ENCODE measurements at regions not wholly inside any gene's neighbourhood (a gene's known extent, or its start where the extent isn't known, plus 50 kb on each side); places are given as distances from the start of the nearest gene placed in this dataset.
A peak's percentile ranks its signal among the peaks of the same experiment; 100 is the strongest.

GRCh38 chr21:24276204-24276603, 1331.1 kb downstream of the MRPL39 start:
- no peak for DNase-seq (ENCODE audit: low spot score)

GRCh38 chr21:24275616-24276015, 1331.7 kb downstream of the MRPL39 start:
- DNase-seq (ENCODE audit: low spot score): no peak

DNA sequence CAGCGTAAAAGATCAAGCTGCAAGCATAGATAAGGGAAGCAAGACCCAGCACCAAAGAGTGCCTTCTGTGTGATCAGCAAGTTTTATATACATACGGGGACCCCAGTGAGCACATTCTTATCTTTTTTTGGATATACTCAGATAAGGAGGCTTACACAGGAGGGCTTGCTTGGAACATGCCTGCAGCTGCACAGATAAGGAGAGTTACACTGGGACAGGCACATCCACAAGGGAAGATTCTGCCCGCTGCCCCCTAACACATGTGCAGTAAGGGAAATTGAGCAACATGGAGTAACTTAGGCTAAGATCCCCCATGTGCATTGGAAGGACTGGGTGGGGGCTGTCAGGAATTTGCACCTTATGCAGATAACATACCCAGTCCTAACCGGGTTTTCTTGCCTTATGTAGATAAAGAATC, 1334.8 kb downstream of the MRPL39 start:
- DNase-seq (ENCODE audit: low spot score): no peak

GRCh38 chr21:24265987-24266386, 1341.3 kb downstream of the MRPL39 start:
- DNase-seq (ENCODE audit: low spot score): no peak

DNA sequence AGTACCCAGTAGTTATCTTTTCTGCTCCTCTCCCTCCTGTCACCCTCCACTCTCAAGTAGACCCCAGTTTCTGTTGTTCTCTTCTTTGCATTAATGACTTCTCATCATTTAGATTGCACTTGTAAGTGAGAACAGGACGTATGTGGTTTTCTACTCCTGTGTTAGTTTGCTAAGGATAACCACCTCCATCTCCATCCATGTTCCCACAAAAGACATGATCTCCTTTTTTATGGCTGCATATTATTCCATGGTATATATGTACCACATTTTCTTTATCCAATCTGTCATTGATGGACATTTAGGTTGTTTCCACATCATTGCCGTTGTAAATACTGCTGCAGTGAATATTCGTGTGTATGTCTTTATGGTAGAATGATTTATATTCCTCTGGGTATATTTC, 1346.5 kb downstream of the MRPL39 start:
- DNase-seq (ENCODE audit: low spot score): no peak

- no peak for DNase-seq (ENCODE audit: low spot score)
These were observed 1348.0 kb downstream of the MRPL39 start for GRCh38 chr21:24259241-24259640.

GRCh38 chr21:24255591-24255990, 1351.7 kb downstream of the MRPL39 start:
- no peak for DNase-seq (ENCODE audit: low spot score)

- no peak for DNase-seq (ENCODE audit: low spot score)
These were observed 1381.8 kb downstream of the MRPL39 start for GRCh38 chr21:24225431-24225830.

- DNase-seq (ENCODE audit: low spot score): no peak
These were observed 1382.9 kb downstream of the MRPL39 start for GRCh38 chr21:24224422-24224821.

DNA sequence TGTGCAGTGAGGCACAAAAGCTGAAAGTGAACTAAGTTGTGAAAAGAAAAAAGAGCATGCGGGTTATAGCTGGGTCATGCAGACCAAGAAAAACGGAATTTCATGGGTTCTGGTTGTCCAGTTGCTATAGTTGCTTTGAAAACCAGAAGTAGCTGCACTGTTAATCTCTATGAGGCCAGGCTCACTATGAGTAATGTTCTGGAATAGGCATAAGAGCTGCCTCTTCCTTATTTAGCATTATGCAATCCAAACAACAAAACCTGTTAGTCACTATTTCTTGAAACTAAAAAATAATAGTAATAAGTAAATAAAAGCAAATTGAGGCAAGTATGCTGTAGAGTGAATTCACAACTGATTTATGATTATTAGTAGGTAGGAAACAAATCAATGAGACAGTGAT, 1383.7 kb downstream of the MRPL39 start:
- DNase-seq (ENCODE audit: low spot score): no peak

DNA sequence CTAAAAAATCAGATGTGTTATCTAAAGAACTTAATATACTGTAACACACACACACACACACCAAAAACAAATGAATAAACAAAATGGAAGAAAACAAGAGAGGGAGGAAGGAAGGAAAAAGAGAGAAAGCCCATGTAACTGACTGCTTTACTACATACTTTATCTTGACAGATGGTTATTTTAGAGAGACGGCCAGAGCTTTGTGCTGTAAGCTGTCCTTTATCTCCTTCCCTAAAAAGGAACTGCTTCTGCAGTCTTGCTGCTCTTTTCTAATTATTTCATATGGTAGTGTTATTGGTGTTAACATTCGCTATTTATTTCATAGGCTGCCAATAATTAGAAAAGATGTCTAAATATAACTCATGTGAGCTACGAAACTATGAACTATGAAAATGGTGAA, 1384.6 kb downstream of the MRPL39 start:
- no peak for DNase-seq (ENCODE audit: low spot score)

DNA sequence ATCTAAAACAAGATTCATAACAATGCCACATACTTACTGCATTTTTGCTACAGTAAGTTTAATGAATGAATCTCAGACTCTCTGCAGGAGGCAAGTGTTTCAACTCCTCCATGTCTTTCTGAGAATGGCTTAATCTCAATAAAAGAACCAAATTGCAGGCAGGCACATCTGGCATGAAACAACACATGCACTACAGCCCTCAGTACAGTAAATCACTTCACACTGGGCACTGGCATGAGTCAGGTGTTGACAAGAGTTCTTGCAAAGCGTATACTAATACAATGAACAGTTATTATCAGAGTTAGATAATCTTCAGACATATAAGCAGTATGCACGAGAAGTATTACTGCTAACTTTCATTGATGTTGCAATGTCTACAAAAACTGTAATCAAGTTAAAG, 1386.8 kb downstream of the MRPL39 start:
- no peak for DNase-seq (ENCODE audit: low spot score)

DNA sequence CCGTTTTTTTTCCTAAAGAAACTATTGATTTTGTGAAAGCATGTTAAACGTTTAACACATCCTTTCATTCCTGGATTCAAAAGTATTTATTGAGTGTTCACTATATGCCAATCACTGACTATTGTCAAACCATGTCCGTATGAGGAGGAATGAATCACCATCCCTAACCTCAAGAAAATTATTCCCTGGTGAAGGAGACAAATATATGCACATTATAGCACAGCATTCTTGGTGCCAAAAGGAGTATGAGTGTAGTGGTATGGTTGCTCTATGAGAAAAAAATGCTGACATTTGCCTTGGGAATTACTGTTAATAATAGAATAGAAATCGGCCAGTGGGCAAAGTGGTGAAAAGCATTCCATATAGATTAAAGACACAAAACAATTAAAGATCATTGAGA, 1390.1 kb downstream of the MRPL39 start:
- DNase-seq (ENCODE audit: low spot score): no peak

DNA sequence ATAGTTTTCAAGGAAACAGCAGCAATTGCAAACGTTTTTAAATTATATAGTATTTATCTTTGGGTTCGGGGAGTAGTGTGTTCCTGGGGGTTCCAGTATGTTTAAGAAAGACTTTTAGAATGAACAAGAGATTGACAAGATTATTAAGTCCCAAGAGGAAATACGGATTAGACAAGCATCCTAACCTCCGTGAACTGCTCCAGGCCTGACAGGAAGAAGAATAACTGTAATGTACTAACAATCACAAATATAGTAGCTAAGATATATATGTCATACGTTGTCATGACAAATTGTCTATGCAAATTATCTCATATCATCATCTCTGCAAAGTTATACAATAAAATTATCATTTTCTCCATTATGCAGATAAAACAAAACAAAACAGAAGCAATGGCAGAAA, 1397.2 kb downstream of the MRPL39 start:
- no peak for DNase-seq (ENCODE audit: low spot score)

- DNase-seq (ENCODE audit: low spot score): peak; percentile 81
These were observed 1398.6 kb downstream of the MRPL39 start for GRCh38 chr21:24208562-24209260.

DNA sequence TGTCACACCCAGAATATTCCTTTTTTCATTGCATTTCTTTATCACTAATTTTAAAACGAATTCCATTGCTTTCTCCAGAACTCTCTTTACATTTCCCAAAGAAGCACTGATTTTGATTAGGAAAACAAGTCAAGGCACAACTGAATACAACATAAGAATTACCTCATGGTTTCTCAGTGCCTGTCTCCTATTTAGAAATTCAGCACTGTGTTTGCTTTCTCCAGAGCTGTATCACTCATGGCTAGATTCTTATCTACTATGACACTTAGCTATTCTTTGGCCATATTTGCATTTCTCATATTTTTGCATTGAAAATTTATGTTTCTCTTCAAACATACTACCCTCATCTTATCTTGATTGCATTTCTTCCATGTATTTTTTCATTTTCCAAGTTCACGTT, 1402.0 kb downstream of the MRPL39 start:
- no peak for DNase-seq (ENCODE audit: low spot score)

- DNase-seq (ENCODE audit: low spot score): no peak
These were observed 1402.6 kb downstream of the MRPL39 start for GRCh38 chr21:24204641-24205040.

- DNase-seq (ENCODE audit: low spot score): no peak
These were observed 1407.2 kb downstream of the MRPL39 start for GRCh38 chr21:24200052-24200451.

GRCh38 chr21:24197923-24198322, 1409.4 kb downstream of the MRPL39 start:
- no peak for DNase-seq (ENCODE audit: low spot score)

DNA sequence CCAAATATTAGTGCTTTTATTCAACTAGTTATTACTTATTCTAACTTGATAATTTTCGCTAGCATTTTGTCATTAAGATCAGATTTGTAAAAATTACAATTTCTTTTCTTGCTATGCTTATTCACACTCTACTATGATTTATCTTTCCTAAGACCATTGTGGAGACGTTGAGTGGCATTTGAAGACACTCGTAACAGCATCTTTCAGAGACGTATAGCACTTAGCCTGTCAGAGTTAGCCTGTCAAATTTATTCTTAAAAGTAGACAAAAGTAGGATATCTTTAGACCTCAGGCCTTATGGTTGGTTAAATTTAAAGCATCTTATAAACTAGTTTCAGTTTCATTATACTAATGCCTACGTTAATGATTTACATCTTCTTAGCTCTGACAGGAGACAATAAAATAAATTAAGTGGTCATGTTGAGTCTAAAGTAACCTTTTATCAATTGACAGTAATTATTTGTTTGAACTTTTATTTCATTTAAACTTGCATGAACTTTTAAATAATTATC, 1410.1 kb downstream of the MRPL39 start:
- no peak for DNase-seq (ENCODE audit: low spot score)

GRCh38 chr21:24188506-24188905, 1418.8 kb downstream of the MRPL39 start:
- no peak for DNase-seq (ENCODE audit: low spot score)

DNA sequence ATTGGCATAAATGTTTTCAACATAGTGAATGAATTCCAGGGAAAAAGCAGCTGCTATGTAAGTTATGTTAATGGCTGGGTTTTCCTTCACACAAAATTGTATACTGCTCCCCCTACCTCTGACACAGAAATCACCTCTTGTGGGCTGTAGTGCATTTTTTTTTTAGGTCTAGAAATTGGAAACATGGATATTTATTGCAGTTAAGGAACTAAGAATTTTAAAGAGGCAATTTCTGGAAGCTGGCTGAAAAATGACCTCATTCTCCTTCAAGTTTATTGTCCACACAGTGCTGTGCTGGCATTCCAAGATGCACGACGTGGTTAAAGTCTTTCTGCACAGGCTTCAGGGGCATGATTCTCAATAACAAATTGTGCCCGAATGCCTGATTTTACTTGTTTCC, 1424.2 kb downstream of the MRPL39 start:
- no peak for DNase-seq (ENCODE audit: low spot score)

DNA sequence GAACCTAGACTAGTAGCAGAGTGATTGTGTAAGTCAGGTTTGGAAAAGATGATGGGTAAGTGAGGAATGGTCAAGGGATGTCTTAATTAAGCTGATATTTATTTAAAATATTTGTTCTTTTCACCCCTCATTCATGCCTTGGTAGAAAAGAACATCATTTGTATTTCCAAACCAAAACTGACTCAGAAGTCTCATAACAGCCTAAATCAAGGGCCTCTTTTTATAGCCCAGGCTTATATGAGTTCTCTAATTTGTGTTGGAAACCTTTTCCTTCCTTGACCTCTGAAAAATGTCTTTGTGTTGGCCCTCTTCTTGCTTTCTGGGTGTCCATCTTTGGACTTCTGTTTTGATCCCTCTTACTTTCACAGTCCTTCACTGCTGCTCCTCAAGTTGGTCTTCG, 1428.2 kb downstream of the MRPL39 start:
- DNase-seq (ENCODE audit: low spot score): no peak

DNA sequence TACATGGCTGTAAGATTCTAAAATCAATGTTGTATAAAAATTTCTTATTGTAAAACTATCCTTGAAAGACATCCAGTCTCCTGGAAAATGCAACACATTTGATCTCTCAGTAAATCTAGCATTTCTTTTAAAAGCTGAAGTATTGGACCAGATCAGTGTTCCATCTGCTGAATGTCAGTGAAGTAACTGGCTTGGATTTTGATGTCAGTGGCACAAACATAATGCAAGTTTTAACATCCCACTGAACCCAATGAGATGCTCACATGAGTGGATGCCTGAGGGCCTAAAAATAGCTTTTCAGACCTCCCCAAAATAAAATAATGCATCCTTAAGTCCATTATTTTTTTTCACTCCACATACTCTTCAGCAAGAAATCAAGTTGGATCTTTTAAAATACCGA, 1432.2 kb downstream of the MRPL39 start:
- DNase-seq (ENCODE audit: low spot score): no peak
